Neutrophil (primary cell): ENCODE measurements at regions not wholly inside any gene's neighbourhood (a gene's known extent, or its start where the extent isn't known, plus 50 kb on each side); places are given as distances from the start of the nearest gene placed in this dataset.
"Not testable (repeated sequence)": the region's sequence is repeated elsewhere in the genome, so short reads cannot be mapped to it uniquely, and the experiment has no call there.

Experiments used
- H3K27ac ChIP-seq: fragments of 200-600 bp; sonication (generic); 2 replicates; pipeline ENCODE4 v1.5.1; 2016; ENCODE audit warnings: mild to moderate bottlenecking, moderate library complexity
- H3K27me3 ChIP-seq: fragments of 200-600 bp; sonication (generic); 2 replicates; pipeline ENCODE4 v1.6.0; 2016; ENCODE audit warnings: mild to moderate bottlenecking
- H3K36me3 ChIP-seq: fragments of 200-600 bp; sonication (generic); 2 replicates; pipeline ENCODE4 v1.5.1; 2017
- H3K4me1 ChIP-seq, 2 experiments: fragments of 200-600 bp in 1 of 2; sonication (generic) in 1 of 2; 1 replicate in 1 of 2; 2 replicates in 1 of 2; pipeline versions ENCODE4 v1.5.1 to v1.6.1; 2013 to 2016; ENCODE audit warnings: low read depth in 1 of 2, low read length in 1 of 2, mild to moderate bottlenecking in 1 of 2, moderate library complexity in 1 of 2; ENCODE audit not compliant: control insufficient read depth in 1 of 2, insufficient read depth in 1 of 2
- H3K4me3 ChIP-seq, 2 experiments: fragments of 200-600 bp in 1 of 2; sonication (generic) in 1 of 2; 1 replicate in 1 of 2; 2 replicates in 1 of 2; pipeline ENCODE4 v1.5.1; 2013 to 2016; ENCODE audit warnings: low read depth in 1 of 2, low read length in 1 of 2, mild to moderate bottlenecking in 1 of 2, moderate library complexity in 1 of 2
- H3K9me3 ChIP-seq: fragments of 200-600 bp; sonication (generic); 2 replicates; pipeline ENCODE4 v1.5.1; 2016

GRCh38 chr9:62874745-62875599 lies 1685.1 kb downstream of the SPATA31A7 start:
- not testable (repeated sequence) for H3K36me3 ChIP-seq, H3K27me3 ChIP-seq, H3K4me1 ChIP-seq, H3K9me3 ChIP-seq, H3K4me3 ChIP-seq, H3K27ac ChIP-seq

DNA sequence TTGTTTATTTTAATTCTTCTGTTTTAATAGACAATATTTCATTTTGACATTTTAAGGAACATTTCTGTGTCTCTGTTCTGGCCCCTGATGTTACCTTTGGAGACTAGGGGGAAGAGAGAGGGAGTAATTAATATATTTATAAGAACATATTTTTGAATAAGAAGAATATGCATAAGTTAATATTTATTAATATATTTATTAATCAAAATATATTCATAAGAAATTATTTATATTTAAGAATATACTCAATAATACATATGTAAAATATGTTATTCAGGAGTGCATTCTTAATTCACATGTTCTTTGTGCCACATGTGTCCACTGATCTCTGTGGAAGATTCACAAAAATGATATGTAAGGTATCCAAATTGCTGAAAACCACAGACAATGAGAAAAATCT lies 1687.7 kb downstream of the SPATA31A7 start:
- not testable (repeated sequence) for H3K27me3 ChIP-seq, H3K4me1 ChIP-seq

GRCh38 chr9:62877987-62878386 lies 1688.2 kb downstream of the SPATA31A7 start:
- not testable (repeated sequence) for H3K9me3 ChIP-seq, H3K4me3 ChIP-seq, H3K36me3 ChIP-seq, H3K27me3 ChIP-seq, H3K4me1 ChIP-seq, H3K27ac ChIP-seq

More for the DNA sequence above, 1687.7 kb downstream of the SPATA31A7 start:
- not testable (repeated sequence) for H3K36me3 ChIP-seq, H3K4me3 ChIP-seq, H3K27ac ChIP-seq, H3K9me3 ChIP-seq

DNA sequence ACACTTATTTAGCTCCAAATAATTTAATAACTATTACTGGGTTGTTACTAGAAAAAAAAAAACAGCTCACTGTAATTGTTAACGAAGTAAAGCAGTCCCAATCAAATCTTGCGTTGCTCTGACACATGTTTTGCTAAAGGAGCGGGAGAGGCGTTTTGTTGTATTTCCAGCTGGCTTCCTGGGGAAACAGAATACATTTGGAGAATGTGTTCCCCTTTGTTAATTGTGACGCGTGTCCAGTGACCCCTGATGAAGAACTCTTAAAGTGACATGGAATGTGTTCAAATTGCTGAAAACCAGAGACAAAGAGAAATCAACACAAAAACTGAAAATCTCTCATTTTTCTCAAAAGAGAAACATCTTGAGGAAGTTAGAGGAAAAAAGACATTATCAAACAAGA lies 1690.6 kb downstream of the SPATA31A7 start:
- not testable (repeated sequence) for H3K4me1 ChIP-seq, H3K4me3 ChIP-seq, H3K9me3 ChIP-seq, H3K27me3 ChIP-seq, H3K36me3 ChIP-seq, H3K27ac ChIP-seq

DNA sequence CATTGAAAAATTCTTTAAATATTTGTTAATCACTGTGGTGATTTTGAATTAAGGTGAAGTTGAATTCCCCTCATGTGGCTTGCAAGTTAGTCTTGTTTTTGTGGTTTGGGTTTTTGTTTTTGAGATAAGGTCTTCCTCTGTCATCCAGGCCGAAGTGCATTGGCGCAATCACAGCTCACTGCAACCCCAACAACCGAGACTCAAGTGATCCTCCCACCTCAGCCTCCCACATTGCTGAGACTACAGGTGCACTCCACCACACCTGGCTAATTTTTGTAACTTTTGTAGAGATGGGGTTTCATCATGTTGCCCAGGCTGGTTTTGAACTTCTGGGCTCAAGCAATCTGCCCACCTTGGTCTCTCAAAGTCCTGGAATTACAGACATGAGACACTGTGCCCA lies 1691.1 kb downstream of the SPATA31A7 start:
- not testable (repeated sequence) for H3K27me3 ChIP-seq, H3K9me3 ChIP-seq, H3K4me1 ChIP-seq, H3K4me3 ChIP-seq, H3K36me3 ChIP-seq, H3K27ac ChIP-seq

- H3K9me3 ChIP-seq, H3K27me3 ChIP-seq, H3K4me1 ChIP-seq, H3K27ac ChIP-seq, H3K36me3 ChIP-seq, H3K4me3 ChIP-seq: not testable (repeated sequence)
Observed at GRCh38 chr9:62881811-62882210, 1692.0 kb downstream of the SPATA31A7 start.

DNA sequence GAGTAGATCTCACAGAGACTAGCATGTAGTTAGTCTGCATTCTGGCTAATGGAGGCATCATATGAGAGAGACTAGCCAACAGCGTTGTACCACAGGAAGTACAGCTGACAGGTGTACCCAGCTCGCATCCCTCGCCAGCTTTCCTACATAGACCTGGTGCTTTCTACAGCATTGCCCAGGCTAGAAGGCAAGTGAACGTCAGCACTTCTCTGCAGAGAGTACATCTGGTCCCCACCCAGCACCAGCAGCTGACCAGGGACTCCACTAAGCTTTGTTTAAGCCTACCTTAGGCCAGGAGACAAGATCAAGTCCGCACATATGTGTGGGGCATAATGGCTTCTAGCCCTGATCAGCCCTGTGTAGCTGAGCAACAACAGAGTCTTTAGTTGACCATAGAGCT lies 1692.9 kb downstream of the SPATA31A7 start:
- not testable (repeated sequence) for H3K4me3 ChIP-seq, H3K27me3 ChIP-seq, H3K9me3 ChIP-seq, H3K27ac ChIP-seq, H3K4me1 ChIP-seq, H3K36me3 ChIP-seq

DNA sequence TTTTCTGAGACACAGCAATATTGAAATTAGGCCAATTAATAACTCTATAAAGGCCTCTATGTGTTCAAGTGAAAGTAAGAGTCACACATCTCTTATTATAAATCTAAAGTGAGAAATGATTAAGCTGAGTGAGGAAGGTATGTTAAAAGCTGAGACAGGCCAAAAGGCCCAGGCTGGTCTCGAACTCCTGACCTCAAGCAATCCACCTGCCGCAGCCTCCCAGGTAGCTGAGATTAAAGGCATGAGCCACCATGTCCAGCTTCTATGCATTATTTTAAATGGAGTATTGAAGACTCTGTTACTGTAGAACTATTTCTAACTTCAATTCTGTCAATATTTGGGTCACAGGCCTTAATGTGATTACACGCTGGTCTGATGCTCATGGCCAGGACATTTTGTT lies 1706.9 kb downstream of the SPATA31A7 start:
- not testable (repeated sequence) for H3K27me3 ChIP-seq, H3K4me1 ChIP-seq, H3K27ac ChIP-seq, H3K4me3 ChIP-seq, H3K36me3 ChIP-seq, H3K9me3 ChIP-seq

DNA sequence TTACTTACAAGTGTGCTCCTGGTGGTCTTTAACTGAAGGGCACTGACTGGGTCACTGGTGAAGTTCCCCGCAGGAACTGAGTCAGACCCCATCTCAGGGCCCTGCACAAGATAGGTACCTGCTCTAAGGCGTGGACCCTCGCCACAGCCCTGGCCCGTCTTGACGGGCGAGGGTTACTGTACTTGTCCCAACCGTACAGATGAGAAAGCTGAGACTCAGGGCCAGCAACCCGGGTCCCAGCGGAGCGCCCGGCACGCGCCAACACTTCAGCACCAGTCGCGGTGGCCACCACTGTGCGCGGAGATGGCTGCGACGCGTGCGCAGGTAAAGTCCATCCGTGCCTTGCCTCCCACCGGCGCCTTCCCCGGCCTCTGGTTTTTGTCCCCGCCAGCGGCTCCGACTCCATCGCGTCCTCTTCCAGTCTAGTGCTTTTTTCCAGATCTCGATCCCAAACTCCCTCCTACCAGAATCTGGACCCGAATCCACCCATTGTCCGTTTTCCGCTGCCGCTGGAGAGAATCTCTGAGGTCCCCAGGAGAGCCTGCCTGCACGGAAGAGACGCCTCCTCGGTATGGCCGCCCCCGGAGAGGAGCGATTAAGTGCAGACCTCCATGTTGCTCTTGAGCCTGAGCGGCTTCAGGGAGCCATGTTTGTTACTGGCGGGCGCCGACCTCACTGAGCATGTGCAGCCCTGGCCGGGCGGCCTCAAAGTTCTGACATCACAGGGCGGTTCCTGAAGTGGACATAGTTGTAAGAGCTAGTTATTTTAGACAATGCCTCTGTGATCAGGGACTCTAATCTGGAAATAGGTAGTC lies 1707.8 kb downstream of the SPATA31A7 start:
- Histone ChIP-seq H3K4me3 (peak overlapping the region; percentile 49), H3K27ac (peak overlapping the region; percentile 49)
- H3K9me3 ChIP-seq, H3K4me1 ChIP-seq, H3K27me3 ChIP-seq, H3K36me3 ChIP-seq: not testable (repeated sequence)

- not testable (repeated sequence) for H3K9me3 ChIP-seq, H3K36me3 ChIP-seq, H3K27ac ChIP-seq, H3K4me3 ChIP-seq, H3K27me3 ChIP-seq, H3K4me1 ChIP-seq
Observed at GRCh38 chr9:62899666-62900065, 1709.8 kb downstream of the SPATA31A7 start.

GRCh38 chr9:62904061-62904460 lies 1714.2 kb downstream of the SPATA31A7 start:
- not testable (repeated sequence) for H3K4me3 ChIP-seq, H3K27ac ChIP-seq, H3K36me3 ChIP-seq, H3K9me3 ChIP-seq, H3K4me1 ChIP-seq, H3K27me3 ChIP-seq

- not testable (repeated sequence) for H3K4me3 ChIP-seq, H3K4me1 ChIP-seq, H3K36me3 ChIP-seq, H3K27ac ChIP-seq, H3K9me3 ChIP-seq, H3K27me3 ChIP-seq
Observed at GRCh38 chr9:62905722-62906121, 1715.9 kb downstream of the SPATA31A7 start.

DNA sequence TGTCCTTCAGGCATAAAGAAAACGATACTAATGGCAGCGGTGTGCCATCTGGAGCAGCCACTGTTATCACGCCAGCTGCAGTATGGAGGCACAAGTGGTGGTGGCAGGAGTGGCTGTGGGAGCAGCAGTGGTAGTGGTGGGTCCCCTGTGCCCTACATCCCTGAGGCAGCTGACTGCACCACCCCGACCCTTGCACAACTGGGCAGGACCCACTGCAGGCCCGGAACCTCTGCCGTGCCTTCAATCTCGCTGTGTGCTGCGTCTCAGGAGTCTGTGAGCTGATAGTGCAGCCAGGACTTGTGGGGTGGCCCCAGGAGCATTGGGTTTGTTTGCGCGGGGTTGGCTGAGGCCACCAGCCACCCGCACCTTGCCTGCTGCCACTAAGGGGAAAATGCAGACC lies 1718.0 kb downstream of the SPATA31A7 start:
- H3K27me3 ChIP-seq, H3K27ac ChIP-seq, H3K4me1 ChIP-seq, H3K4me3 ChIP-seq, H3K36me3 ChIP-seq, H3K9me3 ChIP-seq: not testable (repeated sequence)

DNA sequence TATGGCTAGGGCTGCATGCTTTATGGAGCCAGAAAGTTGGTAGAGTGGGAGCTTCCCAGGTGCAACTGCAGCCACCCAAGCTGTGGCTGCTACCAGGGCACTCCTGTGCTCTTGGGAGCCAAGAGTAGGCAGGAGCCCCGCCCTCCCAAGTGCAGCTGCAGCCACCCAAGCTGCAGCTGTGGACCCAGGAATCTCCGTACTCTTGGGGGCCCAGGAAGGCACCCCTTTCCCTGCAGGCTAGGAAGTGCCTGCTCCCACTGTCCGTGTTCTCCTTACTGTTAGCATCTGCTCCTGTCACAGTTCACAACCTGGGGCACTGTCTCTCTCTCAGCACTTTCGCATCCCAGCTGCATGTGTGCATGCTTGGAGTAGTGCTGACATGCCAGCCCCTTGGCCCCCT lies 1718.4 kb downstream of the SPATA31A7 start:
- H3K27me3 ChIP-seq, H3K27ac ChIP-seq, H3K9me3 ChIP-seq, H3K36me3 ChIP-seq, H3K4me1 ChIP-seq, H3K4me3 ChIP-seq: not testable (repeated sequence)
